ENCODE measurements at regions not wholly inside any gene's neighbourhood (a gene's known extent, or its start where the extent isn't known, plus 50 kb on each side); places are given as distances from the start of the nearest gene placed in this dataset.

DNA sequence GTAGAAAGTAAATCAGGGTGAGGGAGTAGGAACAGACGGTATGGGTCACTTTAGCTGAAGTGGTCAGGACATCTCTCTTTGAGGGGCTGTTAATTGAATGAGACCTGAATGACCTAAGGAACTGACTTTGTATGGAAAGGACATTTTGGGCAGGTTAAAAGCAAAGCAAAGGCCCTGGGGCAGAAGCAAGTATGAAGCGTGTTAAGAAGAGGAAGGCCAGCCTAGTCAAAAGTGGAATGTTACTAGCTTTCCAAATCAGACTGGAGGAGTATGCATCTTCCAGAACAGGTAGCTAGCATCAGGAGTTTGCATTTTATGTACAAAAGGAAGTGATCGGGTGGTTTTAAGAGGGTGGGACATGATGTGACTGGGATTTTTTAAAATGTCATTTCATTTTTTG, 70.9 kb upstream of the PCGF5 start:
- no peak for DNase-seq

DNA sequence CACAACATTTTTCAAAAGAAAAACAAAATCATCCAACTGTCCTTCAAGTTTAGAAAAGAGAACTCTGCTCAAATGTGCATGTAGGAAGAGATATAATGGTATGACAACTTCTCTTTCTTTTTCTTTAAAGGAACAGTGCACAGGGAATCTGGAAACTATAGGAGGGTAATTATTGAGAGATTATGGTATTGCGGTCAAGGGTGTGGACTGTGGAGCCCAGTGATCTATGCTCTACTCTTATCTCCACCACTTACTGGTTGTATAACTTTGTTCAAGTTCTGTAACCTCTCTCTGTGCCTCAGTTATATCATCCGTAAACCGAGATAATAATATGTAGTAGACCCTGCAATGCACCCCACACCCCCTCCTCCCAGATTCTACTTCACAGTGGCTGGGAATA, 69.8 kb upstream of the PCGF5 start:
- no peak for DNase-seq

DNA sequence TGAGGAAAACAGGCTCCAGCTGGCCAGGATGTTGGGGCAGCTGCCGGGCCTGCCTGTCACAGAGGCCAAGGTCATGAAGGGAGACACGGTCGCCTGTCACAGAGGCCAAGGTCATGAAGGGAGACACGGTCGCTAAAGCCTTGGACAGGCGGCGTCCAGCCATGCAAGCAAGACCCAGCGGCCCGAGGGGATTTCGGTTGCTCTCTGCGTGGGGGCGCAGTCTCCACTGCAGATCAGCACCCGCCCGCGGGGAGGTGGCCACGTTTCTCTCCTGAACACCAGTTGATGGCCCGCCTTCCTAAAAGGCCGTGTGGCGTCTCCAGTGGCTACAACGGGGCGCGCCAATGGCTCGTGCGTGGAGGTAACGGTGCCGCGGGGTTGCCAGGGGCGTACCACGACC, 67.0 kb upstream of the PCGF5 start:
- DNase-seq = no peak

DNA sequence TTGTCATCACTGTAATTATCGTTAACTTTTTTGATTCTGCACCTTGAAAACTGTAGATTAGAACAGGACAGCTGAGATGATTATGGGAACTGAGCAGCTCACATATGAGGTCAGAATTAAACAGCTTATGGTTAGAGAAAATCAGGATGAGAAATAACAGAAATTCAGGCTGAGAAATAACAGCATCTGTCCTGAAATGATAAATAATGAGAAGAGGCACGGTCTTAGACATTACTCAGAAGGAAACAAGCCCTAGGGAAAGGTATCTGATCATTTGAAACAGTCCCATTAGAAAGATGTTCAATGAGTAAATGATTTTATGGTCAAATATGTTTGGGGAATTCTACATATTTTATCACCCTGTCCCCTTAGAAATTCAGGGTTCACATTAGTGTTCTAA, 65.6 kb upstream of the PCGF5 start:
- DNase-seq = no peak

DNA sequence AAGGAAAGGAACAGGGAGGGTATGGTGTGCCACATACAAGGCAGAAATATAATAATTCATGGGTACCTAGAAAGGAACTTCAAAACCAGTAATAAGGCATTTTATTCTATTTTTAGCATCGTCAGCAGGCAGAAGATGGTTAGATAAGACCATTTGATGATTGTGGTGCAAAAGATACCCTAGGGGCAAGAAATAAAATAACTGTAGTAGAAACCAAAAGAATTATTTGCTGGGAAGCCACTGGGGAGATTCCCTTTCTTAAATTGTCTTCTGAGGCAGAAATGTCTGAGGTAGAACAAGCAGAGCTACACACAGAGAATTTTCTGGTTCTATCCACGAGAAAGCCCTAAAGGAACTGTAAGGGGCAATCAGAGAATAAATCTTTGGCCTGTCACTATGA, 64.3 kb upstream of the PCGF5 start:
- DNase-seq = no peak

DNA sequence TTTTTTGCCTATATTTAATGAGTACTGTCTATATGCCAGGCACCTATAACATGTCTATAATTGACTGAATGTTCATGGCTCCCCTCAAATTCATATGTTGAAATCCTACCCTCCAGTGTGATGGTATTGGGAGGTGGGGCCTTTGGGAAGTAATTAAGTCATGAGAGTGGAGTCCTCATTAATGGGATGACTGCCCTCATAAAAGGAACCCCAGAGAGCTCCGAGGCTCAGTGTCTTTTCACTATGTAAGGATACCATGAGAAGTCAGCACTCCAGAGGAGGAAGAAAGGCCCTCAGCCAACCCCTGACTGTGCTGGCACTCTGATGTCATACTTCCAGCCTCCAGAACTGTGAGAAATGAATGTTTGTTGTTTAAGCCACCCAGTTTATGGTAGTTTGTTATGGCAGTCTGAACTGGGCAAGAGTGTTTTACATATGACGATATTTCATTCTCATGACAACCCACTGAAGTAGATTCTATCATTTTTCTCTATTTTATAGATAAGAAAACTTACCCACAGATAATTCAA, 61.1 kb upstream of the PCGF5 start:
- no peak for DNase-seq

DNA sequence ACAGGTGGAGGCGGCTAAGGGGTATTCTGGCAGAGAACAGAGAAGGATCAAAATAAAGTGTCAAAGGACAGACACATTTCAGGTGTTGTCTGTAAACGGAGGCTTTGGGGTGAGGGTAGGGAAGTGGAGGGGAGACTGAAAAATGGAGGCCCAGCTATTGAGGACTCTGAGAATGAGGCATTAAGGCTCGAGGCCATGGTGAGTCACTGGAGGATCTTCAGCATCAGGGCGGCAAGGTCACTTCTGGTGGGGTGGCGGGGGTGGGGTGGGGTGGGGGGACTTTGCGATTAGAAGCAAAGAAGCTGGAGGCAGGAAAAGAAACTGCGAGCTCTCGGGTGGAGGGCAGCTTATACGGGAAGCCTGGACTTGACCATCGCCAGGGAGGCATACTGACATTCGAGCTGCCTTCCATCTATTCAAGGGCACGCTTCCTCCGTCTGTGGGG, 58.4 kb upstream of the PCGF5 start:
- DNase-seq = no peak

DNA sequence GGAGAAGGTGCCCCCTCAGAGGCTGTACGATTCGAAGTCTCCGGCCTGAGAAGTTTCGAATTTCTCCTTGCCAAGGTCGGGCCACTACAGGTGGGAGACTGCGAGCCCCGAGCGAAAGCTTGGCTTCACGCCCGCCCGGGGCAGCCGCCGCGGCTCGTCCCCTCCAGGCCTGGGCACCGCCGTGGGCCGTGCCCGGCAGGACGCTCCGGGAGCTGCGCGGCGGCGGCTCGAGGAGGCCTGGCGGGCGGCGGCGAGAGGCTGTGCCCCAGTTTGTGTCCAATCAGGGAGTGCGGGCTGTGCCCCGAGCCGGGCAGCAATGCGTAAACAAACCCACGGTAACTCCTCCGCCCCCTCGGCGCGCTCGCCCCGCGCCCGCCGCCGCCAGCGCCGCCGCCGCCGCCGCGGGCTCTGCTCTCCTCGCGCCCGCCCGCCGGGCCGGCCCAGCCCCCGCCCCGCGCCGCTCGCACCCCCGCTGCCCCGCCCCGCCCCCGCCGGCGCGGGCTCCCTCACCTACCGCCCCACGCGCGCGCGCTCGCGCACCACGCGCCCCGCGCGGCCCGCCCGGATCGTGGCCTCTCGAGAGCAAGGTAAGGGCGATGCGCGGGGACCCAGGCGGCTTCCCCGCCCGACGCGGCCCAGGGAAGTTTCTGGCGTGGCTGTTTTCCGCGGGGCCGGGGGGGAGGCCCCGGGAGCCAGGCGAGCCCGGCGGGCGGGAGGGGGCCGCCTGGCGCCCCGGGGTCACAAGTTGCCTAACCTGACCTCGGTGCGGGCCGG, 57.8 kb upstream of the PCGF5 start:
- no peak for DNase-seq

DNA sequence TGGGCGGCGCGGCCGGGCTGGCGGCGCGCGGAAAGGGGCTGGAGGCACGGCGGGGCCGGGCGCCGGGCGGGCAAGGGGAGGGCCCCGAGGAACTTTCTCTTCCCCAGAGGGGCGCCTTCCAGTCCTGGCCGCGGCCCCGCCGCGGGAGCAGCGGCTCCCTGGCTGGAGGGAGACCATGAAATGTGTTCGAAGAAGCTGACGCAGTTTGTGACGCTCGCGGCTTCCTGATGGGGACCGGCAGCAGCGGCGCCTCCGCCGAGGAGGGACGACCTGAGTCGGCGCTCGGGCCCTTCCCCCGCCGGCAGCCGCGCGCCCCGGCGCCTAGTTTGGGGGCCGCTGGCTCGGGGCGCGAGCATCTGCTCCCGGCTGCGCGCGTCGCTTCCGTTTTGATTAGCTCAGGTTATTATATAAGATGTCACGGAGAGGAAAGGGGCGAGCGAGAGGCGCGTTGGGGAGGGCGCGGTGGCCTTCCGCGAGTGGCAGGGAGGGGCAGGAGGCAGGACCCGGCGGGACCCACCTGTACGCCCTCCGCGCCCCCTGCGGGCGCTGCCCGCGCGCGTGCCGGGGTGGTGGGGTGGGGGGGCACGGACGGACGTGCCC, 57.1 kb upstream of the PCGF5 start:
- no peak for DNase-seq

DNA sequence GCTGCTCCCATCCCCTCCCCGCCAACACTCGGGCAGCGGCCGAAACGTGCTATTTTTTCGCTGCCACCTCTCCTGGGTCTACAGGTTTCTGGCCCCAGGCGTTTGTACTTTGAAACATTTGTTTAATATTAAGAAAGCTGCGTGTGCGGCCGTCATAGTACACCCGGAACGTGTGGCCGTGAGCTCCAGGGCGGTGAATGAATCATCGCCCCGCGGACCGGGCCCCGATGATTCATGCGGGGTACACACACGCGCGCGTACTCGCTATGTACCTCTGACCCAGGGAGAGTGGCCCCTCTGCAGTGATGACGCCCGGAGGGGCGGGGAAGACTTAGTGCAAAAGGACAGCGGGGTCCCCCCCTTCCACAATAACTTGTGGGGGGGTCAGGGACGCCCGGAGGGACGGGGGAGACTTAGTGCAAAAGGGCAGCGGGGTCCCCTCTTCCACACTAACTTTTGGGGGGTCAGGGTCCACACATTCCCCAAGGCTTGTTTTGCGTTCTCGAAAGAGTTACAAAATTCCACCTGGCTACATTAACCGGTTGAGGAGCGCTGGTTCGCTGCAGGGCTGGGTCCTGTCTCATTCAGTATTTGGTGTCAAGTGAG, 56.5 kb upstream of the PCGF5 start:
- DNase-seq = no peak

DNA sequence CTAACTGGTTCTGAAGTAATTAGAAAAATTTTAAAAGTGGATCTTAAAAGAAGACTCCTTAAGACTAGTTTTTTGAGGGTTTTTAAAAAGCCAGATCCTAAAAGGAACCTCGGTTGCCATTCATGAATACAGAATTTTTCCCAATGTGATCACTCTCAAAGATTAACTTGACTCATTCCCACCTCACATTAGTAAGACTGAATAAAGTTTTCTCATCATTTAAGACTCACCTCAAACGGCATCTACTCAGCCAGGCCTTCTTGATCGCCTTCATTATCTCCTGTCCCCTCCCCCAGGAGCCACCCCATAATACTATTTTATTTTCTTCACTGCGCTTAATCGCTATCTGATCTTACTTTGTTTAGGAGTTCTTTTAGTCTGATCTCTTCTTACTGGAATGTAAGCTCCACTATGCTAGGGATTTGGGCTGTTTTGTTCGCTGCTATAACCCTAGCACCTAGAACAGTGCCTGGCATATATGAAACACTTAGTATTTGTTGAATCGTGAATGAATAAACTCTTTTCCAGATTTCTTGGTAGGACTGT, 55.9 kb upstream of the PCGF5 start:
- DNase-seq = no peak

DNA sequence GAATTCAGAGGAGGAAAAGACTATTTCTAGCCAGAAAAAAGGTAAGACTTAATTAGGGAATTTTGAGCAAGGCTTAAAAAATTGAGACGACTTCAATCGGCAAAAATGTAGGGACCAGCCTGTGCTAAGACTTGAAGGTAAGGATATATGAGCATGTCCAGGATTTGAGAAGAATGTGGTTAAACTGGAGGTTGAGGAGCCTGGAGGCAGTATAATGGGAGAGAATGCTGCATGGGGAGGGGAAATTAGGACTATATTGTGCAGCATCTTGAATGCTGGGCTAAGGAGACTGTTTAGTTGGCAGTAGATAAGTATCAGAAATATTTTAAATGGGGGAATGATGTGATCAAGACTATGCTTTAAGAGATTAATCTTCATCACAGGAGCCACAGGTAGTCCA, 53.1 kb upstream of the PCGF5 start:
- no peak for DNase-seq

DNA sequence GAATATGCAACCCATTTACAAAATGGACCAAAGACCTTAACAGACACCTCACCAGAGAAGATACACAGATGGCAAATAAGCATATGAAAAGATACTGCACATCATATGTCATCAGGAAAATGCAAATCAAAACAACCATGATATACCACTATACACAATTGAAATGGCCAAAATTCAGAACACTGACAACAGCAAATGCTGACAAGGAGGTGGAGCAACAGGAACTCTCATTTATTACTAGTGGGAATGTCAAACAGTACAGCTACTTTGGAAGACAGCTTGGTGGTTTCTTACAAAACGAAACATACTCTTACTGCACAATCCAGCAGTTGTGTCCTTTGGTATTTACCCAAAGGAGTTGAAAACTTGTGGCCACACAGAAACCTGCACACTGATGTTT, 50.0 kb upstream of the PCGF5 start:
- no peak for DNase-seq
